H1 (cell line): ENCODE measurements at regions not wholly inside any gene's neighbourhood (a gene's known extent, or its start where the extent isn't known, plus 50 kb on each side); places are given as distances from the start of the nearest gene placed in this dataset.
"Not testable (repeated sequence)": the region's sequence is repeated elsewhere in the genome, so short reads cannot be mapped to it uniquely, and the experiment has no call there.

Source experiments
- CTCF ChIA-PET: fragments of 300-600 bp; sonication (Branson Sonifier 250); formaldehyde crosslinking; loops from one replicate; lab custom pipeline; 2021; ENCODE audit not compliant: partially characterized antibody; lab: Charles Lee
- POLR2A ChIA-PET: fragments of 300-600 bp; sonication (Branson Sonifier 250); formaldehyde crosslinking; loops from one replicate; lab custom pipeline; 2021; ENCODE audit warnings: inconsistent platforms; ENCODE audit not compliant: partially characterized antibody; lab: Charles Lee
- DNase-seq, 2 experiments: peaks; one replicate each; pipeline versions ENCODE4 v3.0.0 to v3.0.0-alpha.2; 2010 to 2022; ENCODE audit warnings: low spot score in 2 of 2, low read depth in 1 of 2, mixed read lengths in 1 of 2
- FAIRE-seq: peaks from 2 replicates; lab custom pipeline; 2011; peaks lifted over from hg19 to GRCh38; lab: Jason Lieb, UNC
- H2AFZ ChIP-seq: 2 replicates; pipeline ENCODE4 v1.8.1; 2012; ENCODE audit warnings: low read length, inconsistent platforms
- H2AK5ac ChIP-seq: 2 replicates; pipeline ENCODE4 v1.6.1; 2013; ENCODE audit warnings: low read depth, low read length
- H2BK120ac ChIP-seq: replicated peaks from 2 replicates; pipeline ENCODE3; 2013; ENCODE audit warnings: low read depth, low read length, inconsistent platforms
- H2BK12ac ChIP-seq: 2 replicates; pipeline ENCODE4 v1.6.1; 2013; ENCODE audit warnings: low read depth, low read length
- H2BK15ac ChIP-seq: 2 replicates; pipeline ENCODE4 v1.6.1; 2013; ENCODE audit warnings: low read length
- H2BK20ac ChIP-seq: 2 replicates; pipeline ENCODE4 v1.6.1; 2013; ENCODE audit warnings: low read length
- H2BK5ac ChIP-seq: 2 replicates; pipeline ENCODE4 v1.6.1; 2013; ENCODE audit warnings: low read depth, low read length
- H3K14ac ChIP-seq: 2 replicates; pipeline ENCODE4 v1.6.1; 2013; ENCODE audit warnings: inconsistent platforms; ENCODE audit not compliant: insufficient read length
- H3K18ac ChIP-seq: 2 replicates; pipeline ENCODE4 v1.6.1; 2013; ENCODE audit warnings: low read length; ENCODE audit errors: extremely low read depth
- H3K23ac ChIP-seq: 2 replicates; pipeline ENCODE4 v1.6.1; 2013; ENCODE audit warnings: inconsistent platforms; ENCODE audit not compliant: insufficient read length
- H3K23me2 ChIP-seq: 2 replicates; pipeline ENCODE4 v1.6.1; 2013; ENCODE audit warnings: low read depth, low read length
- H3K27ac ChIP-seq: 2 replicates; pipeline ENCODE4 v1.6.1; 2011; ENCODE audit warnings: low read depth, low read length, inconsistent platforms
- H3K27me3 ChIP-seq, 4 experiments: replicated peaks in 1 of 4; 1 replicate in 1 of 4; 2 replicates in 3 of 4; pipeline versions ENCODE4 v1.6.1 to v1.8.1; 2011 to 2013; ENCODE audit warnings: low read length in 3 of 4, mild to moderate bottlenecking in 3 of 4, inconsistent platforms in 2 of 4, mixed read lengths in 2 of 4, moderate library complexity in 1 of 4; ENCODE audit not compliant: control insufficient read depth in 3 of 4, insufficient read depth in 3 of 4; ENCODE audit errors: extremely low read depth in 1 of 4
- H3K36me3 ChIP-seq, 4 experiments: 2 replicates each; pipeline versions ENCODE4 v1.6.1 to v1.8.1; 2011 to 2013; ENCODE audit warnings: mild to moderate bottlenecking in 4 of 4, low read length in 3 of 4, moderate library complexity in 2 of 4, control low read depth in 1 of 4, inconsistent platforms in 1 of 4; ENCODE audit not compliant: insufficient read depth in 4 of 4, control insufficient read depth in 2 of 4
- H3K4ac ChIP-seq: replicated peaks from 2 replicates; pipeline ENCODE3; 2013; ENCODE audit warnings: low read length, low read depth, mixed read lengths, inconsistent platforms; ENCODE audit not compliant: insufficient read length
- H3K4me1 ChIP-seq, 4 experiments: replicated peaks in 1 of 4; 1 replicate in 1 of 4; 2 replicates in 3 of 4; pipeline versions ENCODE4 v1.6.1 to v1.8.1; 2011 to 2013; ENCODE audit warnings: low read length in 3 of 4, inconsistent platforms in 2 of 4, mixed read lengths in 1 of 4; ENCODE audit not compliant: insufficient read depth in 4 of 4, control insufficient read depth in 3 of 4
- H3K4me2 ChIP-seq, 2 experiments: 2 replicates each; pipeline versions ENCODE4 v1.6.1 to v1.8.1; 2011 to 2013; ENCODE audit warnings: low read depth in 2 of 2, low read length in 2 of 2, control low read depth in 1 of 2, inconsistent platforms in 1 of 2, mild to moderate bottlenecking in 1 of 2; ENCODE audit not compliant: insufficient read depth in 1 of 2
- H3K4me3 ChIP-seq, 4 experiments: fragments of 200-600, 300-600 bp in 1 of 4; sonication (generic), shearing (Covaris generic), sonication (Bioruptor Twin) in 1 of 4; 2 replicates each; pipeline versions ENCODE4 v1.5.1 to v1.8.1; 2011 to 2016; ENCODE audit warnings: low read length in 4 of 4, low read depth in 3 of 4, control low read depth in 2 of 4, inconsistent platforms in 2 of 4, mild to moderate bottlenecking in 2 of 4, mixed read lengths in 1 of 4, moderate library complexity in 1 of 4; ENCODE audit not compliant: insufficient read depth in 2 of 4; ENCODE audit errors: extremely low read depth in 1 of 4
- H3K56ac ChIP-seq: replicated peaks from 2 replicates; pipeline ENCODE3; 2013; ENCODE audit warnings: low read depth, mild to moderate bottlenecking, mixed read lengths, low read length, inconsistent platforms; ENCODE audit not compliant: insufficient read length
- H3K79me1 ChIP-seq: 2 replicates; pipeline ENCODE4 v1.6.1; 2013; ENCODE audit warnings: low read depth, low read length, control low read depth
- H3K79me2 ChIP-seq, 2 experiments: 2 replicates each; pipeline versions ENCODE4 v1.6.1 to v1.8.1; 2012 to 2013; ENCODE audit warnings: low read length in 2 of 2, mild to moderate bottlenecking in 2 of 2, inconsistent platforms in 1 of 2; ENCODE audit not compliant: insufficient read depth in 2 of 2, control insufficient read depth in 1 of 2
- H3K9ac ChIP-seq, 4 experiments: replicated peaks in 1 of 4; 1 replicate in 1 of 4; 2 replicates in 3 of 4; pipeline versions ENCODE4 v1.6.1 to v1.8.1; 2011 to 2013; ENCODE audit warnings: low read depth in 3 of 4, low read length in 3 of 4, control low read depth in 2 of 4, mild to moderate bottlenecking in 2 of 4, moderate library complexity in 2 of 4, inconsistent platforms in 1 of 4; ENCODE audit errors: extremely low read depth in 1 of 4
- H3K9me3 ChIP-seq, 2 experiments: 2 replicates each; pipeline versions ENCODE4 v1.6.1 to v1.8.1; 2012 to 2013; ENCODE audit warnings: mild to moderate bottlenecking in 2 of 2, moderate library complexity in 2 of 2, control low read depth in 1 of 2, inconsistent platforms in 1 of 2, low read depth in 1 of 2, low read length in 1 of 2, mixed read lengths in 1 of 2; ENCODE audit not compliant: insufficient read depth in 2 of 2
- H4K20me1 ChIP-seq, 2 experiments: replicated peaks in 1 of 2; 2 replicates each; pipeline versions ENCODE3 to v1.8.1; 2011 to 2013; ENCODE audit warnings: inconsistent platforms in 2 of 2, low read length in 2 of 2, mild to moderate bottlenecking in 1 of 2; ENCODE audit not compliant: insufficient read depth in 2 of 2, control insufficient read depth in 1 of 2
- H4K5ac ChIP-seq: 2 replicates; pipeline ENCODE4 v1.6.1; 2013; ENCODE audit warnings: low read length, low read depth, mixed read lengths, inconsistent platforms; ENCODE audit not compliant: insufficient read length
- H4K8ac ChIP-seq: 2 replicates; pipeline ENCODE4 v1.8.0; 2013; ENCODE audit warnings: mild to moderate bottlenecking, moderate library complexity, low read length, inconsistent platforms; ENCODE audit not compliant: insufficient read depth; ENCODE audit errors: extremely low read depth
- H4K91ac ChIP-seq: replicated peaks from 2 replicates; pipeline ENCODE3; 2013; ENCODE audit warnings: low read length, mixed read lengths, inconsistent platforms; ENCODE audit not compliant: insufficient read length
- WGBS, 2 experiments: shearing (Covaris generic) in 1 of 2; methylation state at CpG; one replicate each; pipeline versions ENCODE4 v1.1.6 to v1.1.7; 2013 to 2015; ENCODE audit warnings: low lambda C conversion rate in 2 of 2, mixed read lengths in 2 of 2, inconsistent platforms in 1 of 2, low coverage in 1 of 2, missing lambda C conversion rate in 1 of 2; ENCODE audit not compliant: insufficient replicate concordance in 2 of 2, insufficient coverage in 1 of 2, insufficient read length in 1 of 2; ENCODE audit errors: extremely low coverage in 1 of 2, missing lambda C conversion rate in 1 of 2; 5-methylcytosine and 5-hydroxymethylcytosine counted together

DNA sequence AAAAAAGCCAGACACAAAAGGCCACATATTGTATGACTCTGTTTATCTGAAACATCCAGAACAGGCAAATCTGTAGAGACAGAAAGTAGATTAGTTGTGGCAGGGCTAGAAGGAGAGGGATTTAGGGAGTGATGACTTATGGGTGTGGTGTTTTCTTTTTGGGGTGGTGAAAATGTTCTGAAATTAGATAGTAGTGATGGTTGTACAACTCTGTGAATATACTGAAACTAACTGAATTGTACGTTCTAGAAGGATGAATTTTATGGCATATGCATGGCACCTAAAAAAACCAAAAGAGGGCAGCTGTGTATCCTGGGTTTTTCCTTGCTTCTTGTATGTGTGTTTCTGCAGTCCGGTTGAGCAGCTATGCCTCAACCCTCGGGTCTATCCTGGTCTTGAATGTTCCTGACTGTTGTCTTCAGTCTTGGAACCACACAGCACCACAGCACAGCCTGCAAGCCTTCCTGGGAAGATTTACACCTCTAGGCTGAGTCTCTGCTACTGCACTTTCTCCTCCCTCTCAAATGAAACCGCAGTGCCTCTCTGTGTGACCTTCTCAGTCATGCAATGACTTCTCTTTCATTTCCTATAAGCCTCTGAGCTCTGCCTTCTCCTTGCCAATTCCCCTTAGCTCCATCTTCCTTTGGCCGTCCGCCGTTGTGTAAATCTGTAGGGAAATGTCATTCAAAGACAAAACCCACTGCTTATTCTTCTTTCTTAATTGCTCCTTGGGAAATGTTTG lies 269.1 kb upstream of the PLGLB1 start:
- H3K9me3 ChIP-seq, H3K4me3 ChIP-seq, H3K4me2 ChIP-seq, H4K5ac ChIP-seq, H2BK12ac ChIP-seq, H4K8ac ChIP-seq, CTCF ChIA-PET, FAIRE-seq, H4K20me1 ChIP-seq, H3K23ac ChIP-seq, H3K14ac ChIP-seq, H2BK15ac ChIP-seq, H2AK5ac ChIP-seq, H3K27me3 ChIP-seq, H3K4me1 ChIP-seq, DNase-seq, H3K18ac ChIP-seq, H2BK120ac ChIP-seq, H4K91ac ChIP-seq, H2BK5ac ChIP-seq, H3K4ac ChIP-seq, H3K36me3 ChIP-seq, H3K56ac ChIP-seq, H3K9ac ChIP-seq, H3K27ac ChIP-seq, POLR2A ChIA-PET, H3K79me1 ChIP-seq, H2BK20ac ChIP-seq, H2AFZ ChIP-seq, H3K79me2 ChIP-seq, H3K23me2 ChIP-seq: not testable (repeated sequence)
- WGBS, 2 experiments = 93% methylated on average over 6 of the region's 7 CpGs; no CpG with 5 or more reads in 1 of the 2 experiments
